ENCODE measurements at regions not wholly inside any gene's neighbourhood (a gene's known extent, or its start where the extent isn't known, plus 50 kb on each side); places are given as distances from the start of the nearest gene placed in this dataset.
A peak's percentile ranks its signal among the peaks of the same experiment; 100 is the strongest.

DNA sequence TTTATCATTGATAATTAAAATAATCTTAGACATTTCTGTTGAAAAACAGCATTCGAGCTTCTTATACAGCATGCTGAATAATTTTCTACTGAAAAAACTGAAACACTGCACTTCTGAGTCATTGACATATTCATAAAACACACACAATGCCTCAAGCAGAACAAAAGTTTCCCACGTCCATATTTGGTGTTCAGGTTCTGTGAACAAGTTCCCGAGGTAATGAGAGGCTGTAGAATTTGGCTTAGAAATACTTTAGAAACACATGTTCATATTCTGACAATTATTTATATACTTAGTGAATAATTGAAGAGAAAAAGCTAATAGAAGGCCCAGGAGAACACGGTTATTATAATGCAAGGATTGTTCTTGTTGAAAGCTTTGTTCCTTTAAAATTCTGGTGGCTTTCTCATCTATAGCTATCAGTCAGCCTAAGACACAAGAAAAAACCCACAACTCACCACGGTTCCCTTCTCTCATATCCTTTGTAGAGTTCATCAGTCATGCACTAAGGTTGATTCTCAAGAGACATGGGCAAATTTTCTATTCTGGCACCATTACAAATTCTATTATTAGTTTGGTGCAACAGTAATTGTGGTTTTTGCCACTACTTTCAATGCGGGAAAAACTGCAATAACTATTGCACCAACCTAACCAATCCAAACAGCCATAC, 194.4 kb downstream of the TMX3 start:
- ATAC-seq: no peak

DNA sequence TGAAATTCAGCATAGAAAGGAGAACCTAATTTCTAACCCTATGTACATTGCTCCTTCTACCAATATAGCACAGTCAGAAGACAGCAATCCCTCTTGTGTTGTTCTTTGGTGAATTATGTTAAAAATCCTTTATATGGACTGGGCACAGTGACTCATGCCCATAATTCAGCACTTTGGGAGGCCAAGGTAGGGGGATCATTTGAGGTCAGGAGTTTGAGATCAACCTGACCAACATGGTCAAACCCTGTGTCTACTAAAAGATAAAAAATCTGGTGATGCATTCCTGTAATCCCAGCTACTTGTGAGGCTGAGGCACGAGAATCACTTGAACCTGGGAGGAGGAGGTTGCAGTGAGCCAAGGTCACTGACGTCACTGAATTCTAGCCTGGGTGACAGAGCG, 195.6 kb downstream of the TMX3 start:
- no peak for ATAC-seq

DNA sequence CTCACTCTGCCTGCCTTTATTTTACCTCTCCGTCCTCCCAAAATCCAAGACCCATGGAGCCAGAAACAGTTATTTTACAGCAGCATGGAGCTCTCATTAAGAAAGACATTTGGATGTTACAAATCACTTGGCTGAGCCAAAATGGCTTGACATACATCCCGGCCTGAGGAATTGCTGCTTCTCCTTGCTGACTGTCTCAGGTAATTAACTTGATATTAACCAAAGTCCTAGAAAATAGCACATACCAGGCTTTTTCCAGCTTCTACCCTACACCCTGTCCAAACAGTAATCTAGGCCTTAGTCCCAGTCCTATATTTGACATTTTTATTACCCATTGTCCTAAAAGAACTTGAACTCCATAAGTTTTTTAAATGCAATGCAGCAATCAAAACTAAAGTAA, 205.0 kb downstream of the TMX3 start:
- no peak for ATAC-seq

DNA sequence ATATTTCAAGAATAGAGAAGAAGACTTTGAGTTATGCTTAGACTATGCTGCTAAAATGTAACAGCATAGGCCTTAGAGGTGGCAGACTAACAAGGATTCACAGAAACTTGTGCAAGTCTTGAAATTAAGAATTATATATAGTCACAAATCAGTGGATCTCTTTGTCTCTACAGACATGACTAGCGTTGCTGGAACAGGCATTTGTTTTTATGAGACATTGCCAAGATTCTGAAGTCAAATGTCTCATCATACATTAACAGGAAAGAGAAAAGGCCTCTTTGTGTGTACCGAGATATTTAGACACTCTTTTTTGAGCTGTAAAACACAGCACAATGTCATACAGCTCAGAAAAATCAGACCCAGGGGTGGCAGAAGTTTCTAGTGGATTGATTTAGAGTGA, 207.1 kb downstream of the TMX3 start:
- no peak for ATAC-seq

DNA sequence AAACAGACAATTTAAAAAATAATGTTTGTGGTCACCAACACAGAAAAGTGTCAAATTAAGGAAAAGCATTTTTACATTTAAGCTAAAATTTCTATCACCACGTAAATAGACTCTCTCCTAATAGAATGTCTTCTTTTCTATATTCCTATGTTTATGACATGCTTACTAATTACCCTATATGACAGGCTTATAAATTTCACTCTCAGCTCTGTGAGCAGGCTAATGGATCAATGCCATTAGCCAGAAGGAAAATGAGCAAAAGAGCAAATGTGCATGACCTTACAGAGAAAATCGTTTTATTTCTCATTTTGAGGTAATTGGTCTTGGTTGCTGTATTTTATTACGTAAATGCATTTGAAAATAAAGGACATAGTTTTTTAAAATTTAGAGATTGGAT, 209.7 kb downstream of the TMX3 start:
- ATAC-seq: no peak

DNA sequence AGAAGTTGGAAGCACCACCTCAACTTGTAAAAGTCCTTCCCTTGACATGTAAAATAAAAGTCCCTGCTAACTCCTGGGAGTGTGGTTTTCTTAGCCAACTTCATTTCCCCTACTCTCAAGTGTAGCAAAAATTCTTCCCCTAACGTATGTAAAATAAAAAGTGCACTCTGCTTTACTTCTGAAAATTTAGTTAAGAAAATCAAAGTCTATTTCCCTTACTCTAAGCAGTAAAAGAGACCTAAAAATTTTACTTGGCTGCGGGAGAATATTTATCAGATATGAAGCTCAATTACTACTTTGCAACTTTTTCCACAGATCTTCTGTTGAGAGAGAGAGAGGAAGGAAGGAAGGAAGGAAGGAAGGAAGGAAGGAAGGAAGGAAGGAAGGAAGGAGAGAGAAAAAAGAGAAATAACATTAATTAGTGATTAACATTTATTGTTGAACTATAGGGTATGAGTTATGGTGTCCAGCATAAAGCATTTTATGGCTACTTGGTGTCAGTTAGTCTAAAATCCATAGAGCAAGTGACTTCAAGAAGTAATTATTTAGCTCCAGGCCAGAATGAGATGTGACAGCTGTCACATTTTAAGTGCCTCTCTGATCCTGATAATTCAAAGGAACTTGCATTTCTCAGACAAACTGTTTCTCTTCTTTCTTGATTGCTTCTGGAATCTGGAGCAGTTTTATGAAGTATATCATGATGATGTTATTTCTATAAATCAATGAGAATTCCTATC, 210.3 kb downstream of the TMX3 start:
- ATAC-seq: no peak

DNA sequence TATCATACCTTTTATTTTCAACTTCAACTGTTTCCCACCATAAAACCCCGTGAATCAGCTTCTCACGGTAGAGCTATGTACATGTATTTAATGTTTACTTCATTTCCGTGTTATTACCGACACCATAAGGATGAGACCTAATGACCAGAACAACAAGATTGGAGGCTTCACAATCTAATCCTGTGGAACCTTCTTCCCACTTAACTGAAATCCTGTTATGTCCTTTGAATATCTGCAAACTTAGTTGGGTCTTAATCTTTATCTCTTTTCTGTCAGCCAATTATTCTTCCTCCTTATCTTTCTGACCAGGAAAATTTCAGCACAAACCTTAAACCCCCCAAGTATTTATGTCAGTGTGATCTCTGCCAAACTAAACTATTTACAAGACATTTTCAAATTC, 214.4 kb downstream of the TMX3 start:
- ATAC-seq: no peak

DNA sequence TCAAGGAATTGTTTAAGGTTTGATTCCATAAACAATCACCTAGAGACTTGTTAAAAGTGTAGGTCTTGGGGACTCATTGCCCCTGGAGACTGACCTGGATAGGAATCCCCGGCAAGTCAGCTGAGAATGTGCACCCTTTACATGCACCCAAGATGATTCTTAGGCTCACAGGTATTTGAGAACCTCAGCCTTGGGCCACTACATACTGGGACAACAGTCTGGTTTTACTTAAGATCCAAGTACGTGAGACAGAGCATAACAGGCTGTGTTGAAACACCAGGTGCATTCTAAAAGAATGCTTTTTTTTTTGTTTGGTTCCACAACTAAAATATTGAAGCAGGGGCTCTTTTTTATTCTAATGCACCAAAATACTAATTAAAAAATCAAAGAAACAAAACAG, 215.8 kb downstream of the TMX3 start:
- no peak for ATAC-seq

DNA sequence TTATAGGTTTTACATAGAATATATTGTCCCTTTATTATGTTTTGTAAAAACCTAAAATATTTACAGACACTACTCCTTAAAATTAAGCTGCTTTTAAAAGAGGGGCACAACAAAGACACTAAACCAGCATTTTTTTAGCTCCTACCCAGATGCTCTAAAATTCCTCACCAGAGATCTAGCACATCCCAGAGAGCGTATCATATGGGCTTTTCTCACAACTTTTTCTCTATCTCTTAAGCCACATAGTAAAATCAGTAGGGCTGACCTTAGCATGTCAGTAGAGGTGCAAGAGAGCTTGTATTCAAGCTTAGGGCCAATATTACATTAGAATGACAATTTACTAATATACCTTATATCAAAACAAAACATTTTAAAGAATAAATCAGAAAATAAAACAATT, 216.3 kb downstream of the TMX3 start:
- no peak for ATAC-seq

DNA sequence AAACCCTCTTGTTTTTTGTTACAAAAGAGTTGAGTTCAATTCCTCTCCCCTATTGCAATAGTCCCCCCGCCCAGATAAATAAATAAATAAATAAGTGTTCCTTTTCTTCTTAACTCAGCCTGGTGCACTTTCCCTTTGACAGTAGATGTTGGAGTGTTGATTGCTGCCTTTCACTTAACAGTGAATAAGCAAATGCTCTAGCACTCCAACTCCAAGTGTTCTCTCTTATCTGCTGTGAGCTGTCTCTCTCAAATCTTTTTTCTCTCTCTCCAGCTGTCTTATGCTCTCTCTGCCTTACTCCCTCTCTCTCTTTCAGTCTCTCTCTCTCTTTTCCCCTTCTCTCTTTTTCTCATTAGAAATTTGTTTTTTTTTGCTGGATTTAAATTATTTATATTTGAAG, 216.7 kb downstream of the TMX3 start:
- ATAC-seq: no peak

DNA sequence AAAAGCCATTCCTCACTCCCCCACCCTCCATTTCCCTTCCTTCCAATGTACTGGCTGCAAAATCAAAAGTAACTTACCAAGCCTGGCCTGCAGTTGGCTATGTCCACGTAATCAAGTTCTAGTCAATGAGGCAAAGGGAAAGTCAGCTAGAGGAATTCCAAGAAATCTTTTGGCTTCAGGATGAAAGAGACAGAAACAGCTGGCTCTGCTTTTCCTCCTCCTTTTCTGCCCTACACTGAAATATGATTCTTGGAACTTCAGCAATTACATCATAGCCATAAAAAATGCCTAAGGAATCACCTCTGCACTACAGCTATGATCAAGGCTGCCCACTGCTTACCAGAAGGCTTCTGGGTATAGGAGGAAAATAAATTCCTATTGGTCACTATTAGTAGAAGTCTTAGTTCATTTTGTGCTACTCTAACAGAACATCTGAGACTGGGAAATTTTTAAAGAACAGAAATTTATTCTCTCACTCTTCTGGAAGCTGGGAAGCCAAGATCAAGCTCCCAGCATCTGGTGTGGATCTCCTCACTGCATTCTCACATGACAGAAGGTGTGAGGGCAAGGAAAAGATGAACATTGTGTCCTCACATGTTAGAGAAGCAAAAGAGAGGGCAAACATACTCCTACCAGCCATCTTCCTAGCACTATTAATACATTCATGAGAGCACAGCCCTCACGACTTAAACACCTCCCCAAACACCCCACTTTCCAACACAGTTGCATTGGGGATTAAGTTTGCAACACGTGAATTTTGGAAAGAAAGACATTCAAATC, 219.9 kb downstream of the TMX3 start:
- ATAC-seq: no peak

DNA sequence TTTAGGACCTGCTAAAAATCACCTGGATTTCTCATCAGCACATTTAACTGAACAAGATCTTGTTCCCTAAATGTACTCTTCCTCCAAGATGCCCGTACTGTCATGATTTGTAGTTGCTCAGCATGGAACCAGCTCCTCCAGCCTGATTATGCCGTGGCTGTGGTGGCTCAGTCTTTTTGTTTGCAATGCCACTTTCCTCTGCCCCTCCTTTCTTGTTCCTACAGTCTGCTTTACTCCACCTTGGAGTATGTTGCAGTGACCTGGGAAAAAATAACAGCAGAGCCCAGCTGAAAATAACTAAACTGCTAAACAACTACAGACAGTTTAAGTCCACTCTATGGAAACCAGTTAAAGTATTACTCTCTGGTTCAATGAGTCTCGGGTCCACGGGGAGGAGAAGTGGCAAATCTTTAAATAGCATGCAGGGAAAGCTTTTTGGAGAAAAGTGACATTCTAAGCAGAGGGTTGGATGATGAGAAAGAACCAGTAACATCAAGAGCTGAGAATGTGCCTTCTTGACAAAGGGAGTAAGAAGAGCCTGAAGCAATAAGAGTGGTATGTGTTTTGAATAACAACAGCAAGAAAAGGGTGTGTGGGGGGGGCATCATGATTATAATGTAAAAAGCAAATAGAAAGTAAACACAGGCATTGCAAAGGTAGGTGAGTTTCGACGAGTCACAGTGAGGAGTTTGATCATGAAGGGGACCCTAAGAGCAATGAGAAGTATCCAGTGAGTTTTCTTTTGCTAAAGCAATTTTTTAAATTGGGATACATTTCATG, 225.7 kb downstream of the TMX3 start:
- peak; percentile 38 for ATAC-seq

DNA sequence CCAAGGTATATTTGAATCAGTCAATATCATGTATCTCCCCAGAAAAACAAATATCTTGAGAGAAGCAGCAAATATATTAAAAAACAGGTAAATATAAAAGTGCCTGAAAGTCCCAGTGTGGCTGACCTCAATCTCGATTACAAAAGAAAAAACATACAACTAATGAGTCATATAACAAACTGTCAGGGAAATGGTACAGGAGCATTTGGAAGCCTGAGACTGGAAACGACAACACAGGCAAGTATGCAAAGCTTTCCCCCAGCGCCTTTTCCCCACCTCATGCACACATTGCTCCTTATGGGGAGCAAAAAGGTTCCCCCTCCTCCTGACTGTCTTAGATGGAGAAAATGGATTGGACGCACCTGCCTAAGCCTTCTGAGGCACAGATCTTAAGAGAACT, 230.7 kb downstream of the TMX3 start:
- ATAC-seq: no peak

DNA sequence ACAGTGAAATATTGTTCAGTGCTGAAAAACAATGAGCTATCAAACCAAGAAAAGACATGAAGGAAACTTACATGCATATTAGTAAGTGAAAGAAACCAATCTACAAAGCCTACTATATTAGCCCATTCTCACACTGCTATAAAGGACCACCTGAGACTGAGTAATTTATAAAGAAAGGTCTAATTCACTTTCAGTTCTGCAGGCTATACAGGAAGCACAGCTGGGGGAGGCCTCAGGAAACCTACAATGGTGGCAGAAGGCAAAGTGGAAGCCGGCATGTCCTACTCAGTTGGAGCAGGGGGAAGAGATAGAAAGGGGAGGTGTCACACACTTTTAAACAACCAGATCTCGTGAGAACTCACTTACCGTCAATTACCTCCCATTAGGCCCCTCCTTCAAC, 232.1 kb downstream of the TMX3 start:
- no peak for ATAC-seq

DNA sequence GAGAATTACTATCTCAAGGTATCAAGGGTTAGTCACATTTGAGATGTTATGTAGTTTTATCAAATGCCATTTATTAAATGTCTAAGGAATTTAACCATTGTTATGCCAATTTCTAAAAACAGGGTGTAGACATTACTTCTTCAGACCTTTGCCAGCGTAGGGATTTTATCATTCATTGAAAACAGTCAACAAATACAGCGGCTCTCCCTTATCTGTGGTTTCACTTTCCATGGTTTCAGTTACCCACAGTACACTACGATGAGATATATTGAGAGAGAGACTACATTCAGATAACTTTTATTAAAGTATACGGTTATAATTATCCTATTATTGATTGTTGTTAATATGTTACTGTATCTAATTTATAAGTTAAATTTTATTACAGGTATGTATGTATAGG, 234.7 kb downstream of the TMX3 start:
- no peak for ATAC-seq

DNA sequence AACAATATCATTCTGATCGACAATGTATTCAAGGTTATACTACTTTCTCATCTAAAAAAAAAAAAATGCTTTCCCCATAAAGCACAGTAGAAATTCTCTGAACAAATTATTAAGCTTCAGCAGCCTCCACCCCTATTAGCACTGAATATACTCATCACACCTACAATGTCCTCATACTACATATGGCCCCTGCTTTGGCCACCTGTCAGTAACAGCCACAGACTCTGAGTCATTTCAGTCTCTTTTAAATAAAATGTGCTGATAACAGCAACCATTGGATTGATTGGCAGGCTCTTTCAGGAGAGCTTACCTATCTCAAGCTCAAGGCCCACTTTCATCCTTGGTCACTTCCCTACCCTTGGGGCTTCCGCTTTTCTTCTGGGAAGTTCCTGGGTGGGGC, 236.7 kb downstream of the TMX3 start:
- no peak for ATAC-seq

DNA sequence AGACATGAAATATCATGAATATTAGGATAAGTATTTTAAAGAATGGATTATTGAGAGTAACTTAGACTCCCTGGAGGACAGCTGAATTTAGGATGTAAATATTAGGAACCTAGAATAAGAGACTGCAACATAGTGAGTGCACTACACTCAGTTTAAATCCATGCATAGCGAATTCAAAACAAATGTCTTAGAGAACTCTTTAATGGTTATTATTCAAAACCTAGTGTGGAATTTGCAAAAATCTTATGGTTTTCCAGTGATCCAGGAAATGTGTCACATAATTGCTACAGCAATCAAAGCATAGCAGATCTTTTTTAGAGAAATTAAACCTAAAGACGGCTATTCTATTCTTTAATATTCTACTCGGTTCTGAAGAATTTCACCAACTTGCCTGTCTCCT, 239.0 kb downstream of the TMX3 start:
- ATAC-seq: no peak

DNA sequence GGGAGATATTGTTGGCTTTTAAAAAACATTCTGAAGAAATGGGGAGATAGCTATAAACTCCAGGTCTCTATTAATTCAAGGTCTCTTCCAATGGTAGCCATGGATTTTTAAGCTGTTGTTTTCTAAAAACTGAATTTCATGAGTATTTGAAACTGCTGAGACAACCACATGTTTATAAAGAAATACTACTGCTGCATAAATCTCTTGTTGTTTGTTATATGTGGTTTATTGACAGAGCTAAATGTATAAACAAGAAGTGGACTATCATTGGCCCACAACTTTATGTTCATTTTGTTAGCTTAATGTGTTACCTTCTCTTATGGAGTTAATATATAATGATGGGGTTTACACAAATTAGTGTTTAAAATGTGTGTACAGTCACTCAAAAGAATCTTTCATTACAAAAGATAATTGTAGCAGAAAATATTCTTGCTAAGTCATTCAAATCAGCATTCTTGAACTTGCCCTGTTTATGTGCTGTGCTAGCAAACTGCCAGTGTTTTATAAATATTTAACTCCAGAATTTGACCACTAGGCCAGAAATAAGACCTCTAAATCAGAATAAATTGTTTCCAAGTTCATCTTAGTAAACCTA, 242.1 kb downstream of the TMX3 start:
- no peak for ATAC-seq

DNA sequence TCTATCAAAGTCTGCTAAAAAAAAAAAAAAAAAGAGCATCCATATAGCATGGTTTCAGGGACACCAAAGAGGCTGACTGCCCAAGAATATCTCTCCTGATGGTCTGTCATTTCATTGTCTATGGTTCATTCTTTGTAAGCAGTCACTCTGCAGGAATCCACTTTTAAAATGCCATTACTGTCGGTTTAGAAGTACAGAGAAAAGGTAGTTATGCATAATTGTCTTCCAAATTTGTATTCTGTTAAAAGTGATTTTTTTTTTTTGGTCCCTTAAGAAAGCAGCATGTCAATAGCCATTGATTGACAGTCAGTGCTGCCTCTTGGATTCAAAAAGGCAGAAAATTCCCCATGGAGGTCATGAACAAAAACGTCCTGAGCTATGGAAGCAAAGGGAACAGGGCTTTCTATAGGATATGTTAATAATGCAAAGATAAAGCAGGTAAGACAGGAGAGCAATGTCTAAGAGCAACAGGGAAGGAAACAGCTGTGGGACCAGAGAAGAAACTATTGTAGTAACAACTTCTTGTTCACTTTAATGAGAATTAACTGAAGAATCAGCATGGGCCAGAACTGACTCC, 245.8 kb downstream of the TMX3 start:
- no peak for ATAC-seq

DNA sequence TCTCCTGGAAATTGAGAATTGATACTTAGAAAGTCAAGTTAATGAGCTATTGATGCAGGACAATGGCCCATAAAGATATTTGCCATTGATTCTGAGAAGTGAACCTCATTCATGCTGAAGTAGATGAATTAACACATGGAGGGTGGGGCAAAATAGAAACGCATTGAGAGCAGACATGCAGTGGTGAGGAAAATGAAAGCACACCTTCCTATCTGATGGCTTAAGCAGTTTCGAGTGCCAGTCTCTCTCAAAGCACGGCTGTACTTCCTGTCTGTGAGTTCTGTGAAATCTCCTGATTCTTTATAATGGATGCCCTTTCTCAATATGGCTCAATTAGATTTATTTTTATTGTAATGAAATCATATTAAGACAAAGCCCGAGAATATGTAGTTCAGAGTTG, 247.0 kb downstream of the TMX3 start:
- no peak for ATAC-seq

DNA sequence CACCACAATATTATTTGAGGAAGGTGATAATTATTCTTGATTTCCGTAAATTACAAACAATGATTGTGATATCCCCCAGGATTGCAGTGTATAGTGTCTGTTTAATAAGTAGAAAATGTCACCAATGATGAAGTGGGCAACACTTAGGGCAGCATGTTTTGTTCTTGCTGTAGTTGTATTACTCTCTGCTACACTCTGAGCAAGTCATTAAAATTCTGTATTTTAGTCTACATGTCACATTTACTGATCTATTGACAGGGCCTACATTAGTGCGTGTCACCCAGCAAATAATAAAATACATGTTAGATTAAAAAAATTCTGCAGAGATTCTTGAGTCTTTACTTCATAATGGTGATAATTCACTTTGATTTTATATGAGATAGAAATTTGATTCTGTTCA, 247.6 kb downstream of the TMX3 start:
- ATAC-seq: no peak

DNA sequence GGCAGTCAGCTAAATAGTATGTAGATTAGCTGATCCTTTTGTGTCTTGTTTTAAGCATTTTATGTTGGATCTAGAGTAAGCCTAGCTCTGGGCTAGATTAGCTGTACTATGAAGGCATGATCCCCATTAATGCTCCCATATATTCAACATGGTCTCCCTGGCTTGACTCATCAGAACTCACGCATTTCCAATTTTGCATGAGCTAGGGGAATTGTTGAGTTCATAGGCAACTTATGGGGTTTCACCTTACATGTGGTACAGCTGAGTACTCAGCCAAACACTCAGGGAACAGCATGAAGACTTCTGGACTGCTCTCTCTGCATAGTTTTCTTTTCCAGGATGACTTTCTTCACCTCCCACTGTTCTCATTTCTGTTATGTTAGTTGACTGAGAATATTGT, 248.2 kb downstream of the TMX3 start:
- peak; percentile 47 for ATAC-seq
